ENCODE measurements at regions not wholly inside any gene's neighbourhood (a gene's known extent, or its start where the extent isn't known, plus 50 kb on each side); places are given as distances from the start of the nearest gene placed in this dataset.

- TF ChIP-seq GATA2 (IDR thresholded peaks at IDR 0.05; ENCODE audit: low read depth, low read length) = no peak
- no peak for TF ChIP-seq GATA3 (IDR thresholded peaks at IDR 0.05; ENCODE audit: low read depth, low read length)
Observed at GRCh38 chr18:45488645-45489044, 126.6 kb upstream of the SLC14A2 start.
